ENCODE measurements at regions not wholly inside any gene's neighbourhood (a gene's known extent, or its start where the extent isn't known, plus 50 kb on each side); places are given as distances from the start of the nearest gene placed in this dataset.
"Not testable (repeated sequence)": the region's sequence is repeated elsewhere in the genome, so short reads cannot be mapped to it uniquely, and the experiment has no call there.

DNA sequence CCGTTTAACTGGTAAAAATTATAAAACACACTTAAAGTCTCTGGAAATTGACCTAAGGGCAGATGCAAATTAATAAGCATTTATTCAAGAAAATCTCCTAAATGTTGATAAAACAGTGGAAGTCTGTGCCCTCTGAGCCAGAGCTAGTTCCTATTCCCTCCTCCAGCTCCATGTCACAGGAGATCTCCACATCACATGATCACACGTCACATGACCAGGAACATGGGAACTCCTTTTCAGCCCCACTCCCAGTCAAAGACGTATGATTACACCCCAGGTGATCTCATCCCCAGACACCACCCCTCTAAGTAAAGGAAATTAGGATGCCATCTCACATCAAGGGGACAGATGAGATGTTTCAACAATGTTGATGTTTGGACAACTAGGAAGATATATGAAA, 237.7 kb upstream of the FRG1 start:
- TF ChIP-seq, protein P1, sequence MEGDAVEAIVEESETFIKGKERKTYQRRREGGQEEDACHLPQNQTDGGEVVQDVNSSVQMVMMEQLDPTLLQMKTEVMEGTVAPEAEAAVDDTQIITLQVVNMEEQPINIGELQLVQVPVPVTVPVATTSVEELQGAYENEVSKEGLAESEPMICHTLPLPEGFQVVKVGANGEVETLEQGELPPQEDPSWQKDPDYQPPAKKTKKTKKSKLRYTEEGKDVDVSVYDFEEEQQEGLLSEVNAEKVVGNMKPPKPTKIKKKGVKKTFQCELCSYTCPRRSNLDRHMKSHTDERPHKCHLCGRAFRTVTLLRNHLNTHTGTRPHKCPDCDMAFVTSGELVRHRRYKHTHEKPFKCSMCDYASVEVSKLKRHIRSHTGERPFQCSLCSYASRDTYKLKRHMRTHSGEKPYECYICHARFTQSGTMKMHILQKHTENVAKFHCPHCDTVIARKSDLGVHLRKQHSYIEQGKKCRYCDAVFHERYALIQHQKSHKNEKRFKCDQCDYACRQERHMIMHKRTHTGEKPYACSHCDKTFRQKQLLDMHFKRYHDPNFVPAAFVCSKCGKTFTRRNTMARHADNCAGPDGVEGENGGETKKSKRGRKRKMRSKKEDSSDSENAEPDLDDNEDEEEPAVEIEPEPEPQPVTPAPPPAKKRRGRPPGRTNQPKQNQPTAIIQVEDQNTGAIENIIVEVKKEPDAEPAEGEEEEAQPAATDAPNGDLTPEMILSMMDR (IDR thresholded peaks at IDR 0.05): not testable (repeated sequence)
- TF ChIP-seq POLR2AphosphoS5 (IDR thresholded peaks at IDR 0.05; ENCODE audit: insufficient read depth in 1 of 2, low read depth in 1 of 2): not testable (repeated sequence)
